Lower lobe of right lung (tissue), 2 donors: ENCODE measurements at regions not wholly inside any gene's neighbourhood (a gene's known extent, or its start where the extent isn't known, plus 50 kb on each side); places are given as distances from the start of the nearest gene placed in this dataset.

Experiments used
- ATAC-seq, 2 donors: fragments of 200-7000 bp; cut with Tn5 transposase; one replicate each; pipeline ENCODE4 v1.9.1; 2020 to 2022; ENCODE audit warnings: mild to moderate bottlenecking in 2 of 2, moderate library complexity in 2 of 2
- DNase-seq: peaks from one replicate; pipeline ENCODE4 v3.0.0-alpha.2; 2020
- H3K27ac ChIP-seq: fragments of 200-600 bp; one replicate; pipeline ENCODE4 v1.8.0; 2022
- H3K27me3 ChIP-seq: fragments of 200-600 bp; one replicate; pipeline ENCODE4 v1.8.0; 2022; ENCODE audit warnings: low read depth
- H3K36me3 ChIP-seq: fragments of 200-600 bp; one replicate; pipeline ENCODE4 v1.8.0; 2022; ENCODE audit warnings: mild to moderate bottlenecking
- H3K4me1 ChIP-seq: fragments of 200-600 bp; one replicate; pipeline ENCODE4 v1.8.0; 2022
- H3K4me3 ChIP-seq: fragments of 200-600 bp; one replicate; pipeline ENCODE4 v1.8.0; 2022; ENCODE audit warnings: mild to moderate bottlenecking
- H3K9me3 ChIP-seq: fragments of 200-600 bp; one replicate; pipeline ENCODE4 v1.8.0; 2022
- CTCF ChIP-seq: fragments of 200-600 bp; IDR thresholded peaks from one replicate; pipeline ENCODE4 v1.8.0; 2022; ENCODE audit warnings: antibody characterized with exemption, mild to moderate bottlenecking
- intact Hi-C: fragments of 100-400 bp; cut with DNase I; formaldehyde crosslinking; loops from one replicate; pipeline ENCODE4 v1.11.0; 2022
- donor health status: DM: no; HTN: yes; CAD: no; lungs with severe emphysema.

DNA sequence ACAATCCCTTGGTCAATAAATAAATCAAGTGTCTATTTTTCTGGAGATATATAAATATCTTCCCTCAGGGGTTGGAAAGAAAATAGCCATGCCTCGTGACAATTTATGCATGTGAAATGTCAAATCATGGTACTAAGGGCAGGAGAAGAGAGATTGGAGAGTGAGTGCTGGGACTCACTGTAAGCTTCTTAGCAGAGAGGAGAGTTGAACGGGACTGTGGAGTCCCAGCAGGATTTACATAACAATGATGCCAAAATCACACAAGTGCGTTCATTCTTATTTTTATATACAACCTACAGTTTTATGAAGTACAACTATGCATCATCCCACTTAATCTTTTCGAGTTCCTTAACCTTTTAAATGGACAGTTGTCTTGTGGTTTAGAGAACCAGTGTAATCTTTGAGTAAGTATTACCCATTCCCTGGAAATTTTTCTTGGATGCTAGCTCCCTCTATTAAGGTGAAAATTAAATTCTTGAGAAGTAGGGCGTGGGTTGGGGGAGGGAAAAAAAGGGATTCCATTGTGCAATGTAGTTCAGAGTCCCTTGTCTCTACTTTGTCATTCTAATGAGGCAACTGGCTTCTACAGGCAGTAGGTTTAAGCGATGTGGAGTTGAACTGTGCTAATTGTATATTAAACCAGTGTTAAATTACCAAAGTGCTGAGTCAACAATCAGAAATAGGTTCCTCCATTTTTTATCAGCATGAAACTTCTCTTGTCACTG lies 143.6 kb upstream of the EPHA4 start:
- Histone ChIP-seq H3K4me3 (no peak overlapping the region), H3K27me3 (no peaks in the 10 kb centered on the region), H3K9me3 (no peaks in the 10 kb centered on the region), H3K27ac (no peak overlapping the region), H3K36me3 (no peaks in the 10 kb centered on the region), H3K4me1 (no peaks in the 10 kb centered on the region)
- intact Hi-C loops: no loop called here
- no peak for DNase-seq
- no peak for TF ChIP-seq CTCF
- ATAC-seq: no peak

DNA sequence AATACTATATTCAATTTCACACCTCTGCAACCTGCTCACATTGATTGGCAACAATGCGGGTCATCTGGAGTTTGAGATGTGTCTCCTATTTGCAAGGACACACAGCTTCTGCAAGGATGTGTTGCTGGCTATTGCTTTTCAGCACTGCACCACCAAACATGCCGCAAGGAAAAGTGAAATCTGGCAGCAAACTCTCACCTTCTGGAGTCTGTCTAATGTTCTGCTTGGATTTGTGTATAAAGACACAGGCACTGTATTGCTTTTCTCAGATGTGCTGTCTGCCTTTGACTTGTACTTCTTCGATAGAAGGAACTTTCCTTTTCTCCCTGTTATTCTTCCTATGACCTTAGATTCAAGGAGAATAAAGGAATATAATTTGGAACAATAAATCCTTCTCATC lies 138.6 kb upstream of the EPHA4 start:
- ATAC-seq: no peak
- DNase-seq: no peak
- no peaks in the 10 kb centered on the region for H3K27me3 ChIP-seq
- H3K9me3 ChIP-seq: no peaks in the 10 kb centered on the region
- no peaks in the 10 kb centered on the region for H3K4me1 ChIP-seq
- H3K4me3 ChIP-seq: no peak overlapping the region
- no peak for TF ChIP-seq CTCF
- no peak overlapping the region for H3K27ac ChIP-seq
- no peaks in the 10 kb centered on the region for H3K36me3 ChIP-seq
- intact Hi-C loops: no loop called here

GRCh38 chr2:221708902-221709301 lies 136.8 kb upstream of the EPHA4 start:
- intact Hi-C loops: no loop called here
- no peaks in the 10 kb centered on the region for H3K36me3 ChIP-seq
- no peak overlapping the region for H3K4me3 ChIP-seq
- ATAC-seq (no peak), DNase-seq (no peak)
- H3K9me3 ChIP-seq: no peaks in the 10 kb centered on the region
- H3K27me3 ChIP-seq: no peaks in the 10 kb centered on the region
- H3K27ac ChIP-seq: no peak overlapping the region
- TF ChIP-seq CTCF: no peak
- no peaks in the 10 kb centered on the region for H3K4me1 ChIP-seq

DNA sequence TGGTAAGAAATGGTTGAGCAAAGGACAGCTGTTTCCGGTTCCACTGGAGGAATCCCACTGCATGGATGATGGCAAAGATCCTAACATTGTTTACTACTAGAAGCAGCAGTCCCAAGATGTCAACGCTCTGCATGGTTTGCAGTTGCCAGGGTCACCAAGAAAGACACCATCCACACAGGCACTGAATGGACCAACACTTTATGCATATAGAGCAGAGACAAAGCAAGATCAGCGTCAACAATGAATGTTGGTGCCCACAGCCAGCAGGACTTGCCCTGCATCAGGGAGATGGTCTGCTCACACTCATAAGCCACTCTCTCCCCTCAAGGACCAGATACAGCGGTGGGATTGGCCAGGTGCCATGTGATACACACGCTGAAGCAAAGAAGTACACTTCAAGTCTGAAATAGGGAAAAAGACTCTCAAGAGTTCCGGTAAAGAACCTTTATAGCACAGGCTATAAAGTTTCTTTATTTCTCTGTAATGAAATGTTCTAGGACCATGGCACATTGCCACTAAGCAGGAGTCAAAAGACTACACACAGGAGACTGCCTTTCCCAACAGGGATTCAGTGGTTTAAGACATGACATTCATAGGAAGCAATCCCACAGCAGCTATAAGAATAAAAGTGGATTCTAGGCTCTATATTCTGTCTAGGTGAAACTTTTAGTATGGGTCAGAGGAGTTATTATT lies 133.2 kb upstream of the EPHA4 start:
- no peak for TF ChIP-seq CTCF
- DNase-seq (no peak), ATAC-seq (no peak)
- intact Hi-C loops: no loop called here
- Histone ChIP-seq H3K9me3 (no peaks in the 10 kb centered on the region), H3K4me3 (no peak overlapping the region), H3K27ac (no peak overlapping the region), H3K4me1 (no peaks in the 10 kb centered on the region), H3K36me3 (no peaks in the 10 kb centered on the region), H3K27me3 (no peaks in the 10 kb centered on the region)

DNA sequence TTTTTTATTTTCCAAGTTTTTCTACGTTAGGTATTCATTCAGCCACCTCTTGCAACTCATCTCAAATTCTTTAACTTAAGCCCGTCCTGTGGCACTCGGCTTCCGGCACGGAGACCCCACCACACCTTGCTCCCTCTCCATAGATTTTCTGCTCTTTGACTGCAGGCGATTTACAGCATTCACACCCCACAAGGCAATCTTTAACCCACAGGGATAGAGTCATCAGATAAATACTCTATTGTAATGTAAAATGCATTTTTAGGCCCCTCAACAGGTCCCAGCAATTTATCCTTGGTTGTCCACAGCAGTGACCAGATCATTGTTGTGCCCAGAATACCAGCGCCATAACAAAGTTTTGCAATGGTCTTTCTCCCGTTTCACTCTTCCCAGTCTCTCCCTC lies 132.3 kb upstream of the EPHA4 start:
- no peaks in the 10 kb centered on the region for H3K36me3 ChIP-seq
- H3K9me3 ChIP-seq: no peaks in the 10 kb centered on the region
- TF ChIP-seq CTCF: no peak
- intact Hi-C loops: no loop called here
- no peak overlapping the region for H3K4me3 ChIP-seq
- no peaks in the 10 kb centered on the region for H3K4me1 ChIP-seq
- H3K27ac ChIP-seq: no peak overlapping the region
- no peak for ATAC-seq
- no peak for DNase-seq
- no peaks in the 10 kb centered on the region for H3K27me3 ChIP-seq
